Osteocyte (in vitro differentiated cells): ENCODE measurements at regions not wholly inside any gene's neighbourhood (a gene's known extent, or its start where the extent isn't known, plus 50 kb on each side); places are given as distances from the start of the nearest gene placed in this dataset.

Source experiments
- DNase-seq: peaks from one replicate; pipeline ENCODE4 v3.0.0; 2021; ENCODE audit warnings: mixed read lengths; ENCODE audit not compliant: unreplicated experiment; ENCODE audit errors: extremely low spot score
- H3K27ac Mint-ChIP-seq: one replicate; pipeline ENCODE4 v1.8.0; 2021; ENCODE audit warnings: mild to moderate bottlenecking, mixed read lengths; ENCODE audit not compliant: unreplicated experiment
- H3K27me3 Mint-ChIP-seq: one replicate; pipeline ENCODE4 v1.8.0; 2021; ENCODE audit warnings: mixed read lengths; ENCODE audit not compliant: unreplicated experiment
- H3K36me3 Mint-ChIP-seq: one replicate; pipeline ENCODE4 v1.8.0; 2021; ENCODE audit warnings: mixed read lengths; ENCODE audit not compliant: unreplicated experiment
- H3K4me1 Mint-ChIP-seq: one replicate; pipeline ENCODE4 v1.8.0; 2021; ENCODE audit warnings: mixed read lengths; ENCODE audit not compliant: unreplicated experiment
- H3K4me3 Mint-ChIP-seq: one replicate; pipeline ENCODE4 v1.8.0; 2021; ENCODE audit warnings: mild to moderate bottlenecking, moderate library complexity, mixed read lengths; ENCODE audit not compliant: unreplicated experiment
- H3K9me3 Mint-ChIP-seq: one replicate; pipeline ENCODE4 v1.8.0; 2021; ENCODE audit warnings: mixed read lengths; ENCODE audit not compliant: unreplicated experiment
- CTCF ChIP-seq: fragments of 200-600 bp; sonication (generic); IDR thresholded peaks from 2 replicates; pipeline ENCODE4 v1.5.0; 2021; ENCODE audit warnings: antibody characterized with exemption, mild to moderate bottlenecking, moderate library complexity

- Mint-ChIP-seq H3K27ac (peak overlapping the region; percentile 31), H3K36me3 (no peaks in the 10 kb centered on the region), H3K9me3 (no peaks in the 10 kb centered on the region), H3K4me3 (no peak overlapping the region), H3K27me3 (no peaks in the 10 kb centered on the region), H3K4me1 (peaks cover 21% of the 10 kb centered on the region)
- TF ChIP-seq CTCF: no peak
- DNase-seq: no peak
Observed at GRCh38 chr2:220224691-220225543, 597.5 kb downstream of the SLC4A3 start.

GRCh38 chr2:220226076-220226475 lies 598.6 kb downstream of the SLC4A3 start:
- no peaks in the 10 kb centered on the region for H3K36me3 Mint-ChIP-seq
- no peaks in the 10 kb centered on the region for H3K9me3 Mint-ChIP-seq
- no peak for DNase-seq
- H3K4me1 Mint-ChIP-seq: peaks cover 21% of the 10 kb centered on the region
- no peak overlapping the region for H3K4me3 Mint-ChIP-seq
- TF ChIP-seq CTCF: no peak
- no peaks in the 10 kb centered on the region for H3K27me3 Mint-ChIP-seq
- H3K27ac Mint-ChIP-seq: no peak overlapping the region

GRCh38 chr2:220226546-220226945 lies 599.1 kb downstream of the SLC4A3 start:
- Mint-ChIP-seq H3K27me3 (no peaks in the 10 kb centered on the region), H3K27ac (no peak overlapping the region), H3K4me1 (peaks cover 23% of the 10 kb centered on the region), H3K36me3 (no peaks in the 10 kb centered on the region), H3K4me3 (no peak overlapping the region), H3K9me3 (no peaks in the 10 kb centered on the region)
- no peak for TF ChIP-seq CTCF
- DNase-seq: no peak

GRCh38 chr2:220227266-220227920 lies 600.0 kb downstream of the SLC4A3 start:
- Mint-ChIP-seq H3K4me1 (peaks cover 23% of the 10 kb centered on the region), H3K4me3 (no peak overlapping the region), H3K36me3 (no peaks in the 10 kb centered on the region), H3K27me3 (no peaks in the 10 kb centered on the region), H3K27ac (no peak overlapping the region), H3K9me3 (no peaks in the 10 kb centered on the region)
- no peak for DNase-seq
- no peak for TF ChIP-seq CTCF

GRCh38 chr2:220228310-220229006 lies 601.0 kb downstream of the SLC4A3 start:
- DNase-seq: no peak
- no peak overlapping the region for H3K4me3 Mint-ChIP-seq
- no peak for TF ChIP-seq CTCF
- no peak overlapping the region for H3K27ac Mint-ChIP-seq
- H3K9me3 Mint-ChIP-seq: no peaks in the 10 kb centered on the region
- H3K4me1 Mint-ChIP-seq: peaks cover 23% of the 10 kb centered on the region
- no peaks in the 10 kb centered on the region for H3K27me3 Mint-ChIP-seq
- no peaks in the 10 kb centered on the region for H3K36me3 Mint-ChIP-seq
